HG02610 (cell line): ENCODE measurements at regions not wholly inside any gene's neighbourhood (a gene's known extent, or its start where the extent isn't known, plus 50 kb on each side); places are given as distances from the start of the nearest gene placed in this dataset.
"Not testable (repeated sequence)": the region's sequence is repeated elsewhere in the genome, so short reads cannot be mapped to it uniquely, and the experiment has no call there.

Source experiments
- ATAC-seq: cut with Tn5 transposase; IDR thresholded peaks from one replicate; pipeline ENCODE4 v1.9.1; 2021; ENCODE audit warnings: mild to moderate bottlenecking, moderate library complexity; ENCODE audit not compliant: unreplicated experiment

DNA sequence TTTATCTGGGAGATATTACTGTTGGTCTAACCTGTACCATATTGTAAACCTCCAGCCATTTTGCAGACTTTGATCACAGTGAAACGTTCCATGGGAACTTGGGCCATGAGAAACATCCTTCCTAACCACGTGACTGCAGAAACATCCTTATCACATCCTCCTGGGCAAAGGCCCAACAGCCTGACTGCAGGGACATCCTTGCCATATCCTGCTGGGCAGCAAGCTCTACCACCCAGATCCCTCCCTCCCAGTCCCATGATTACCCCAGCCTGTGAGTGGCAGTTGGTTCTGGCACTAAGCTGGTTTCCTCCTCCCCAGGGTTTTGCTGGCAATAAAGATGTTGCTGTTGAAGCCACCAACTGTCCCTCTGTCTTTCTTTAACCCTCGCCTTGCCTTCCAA, 201.2 kb downstream of the POTEC start:
- not testable (repeated sequence) for ATAC-seq

DNA sequence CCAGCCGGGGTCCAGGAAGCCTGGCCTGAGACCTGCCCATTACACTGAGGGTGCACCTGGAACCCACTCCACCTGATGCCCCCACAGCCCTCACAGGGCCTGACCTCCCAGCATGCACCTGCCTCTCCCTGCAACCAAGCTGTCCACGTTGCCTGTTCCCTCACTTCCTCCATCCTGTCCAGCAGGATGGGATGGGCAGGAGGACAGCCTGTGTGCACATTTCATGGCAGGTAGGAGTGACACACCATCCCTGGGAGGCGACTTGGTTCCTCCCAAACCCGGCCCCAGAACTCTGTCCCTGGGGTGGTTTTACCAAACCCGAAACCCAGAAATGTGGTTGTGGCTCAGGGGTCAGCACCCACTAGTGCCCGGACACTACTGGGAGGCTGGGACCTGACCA, 203.8 kb upstream of the ZNF519 start:
- ATAC-seq = not testable (repeated sequence)

DNA sequence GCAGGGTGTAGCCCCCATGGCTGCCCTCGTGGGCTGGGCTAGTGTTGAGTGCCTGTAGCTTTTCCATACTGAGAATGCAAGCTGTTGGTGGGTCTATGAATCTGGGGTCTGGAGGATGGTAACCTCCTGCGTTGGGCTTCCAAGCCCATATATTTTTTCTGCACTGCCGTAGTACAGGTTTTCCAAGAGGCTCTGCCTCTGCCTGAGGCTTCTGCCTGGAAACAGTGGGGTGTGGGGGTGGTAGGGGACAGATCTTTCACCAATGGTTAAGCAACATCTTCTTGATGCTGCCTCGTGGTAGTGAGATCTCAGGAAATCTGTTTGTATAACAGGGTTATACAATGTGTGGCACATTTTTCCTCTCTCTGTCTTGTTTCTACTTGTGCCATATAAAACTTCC, 189.0 kb upstream of the ZNF519 start:
- not testable (repeated sequence) for ATAC-seq

DNA sequence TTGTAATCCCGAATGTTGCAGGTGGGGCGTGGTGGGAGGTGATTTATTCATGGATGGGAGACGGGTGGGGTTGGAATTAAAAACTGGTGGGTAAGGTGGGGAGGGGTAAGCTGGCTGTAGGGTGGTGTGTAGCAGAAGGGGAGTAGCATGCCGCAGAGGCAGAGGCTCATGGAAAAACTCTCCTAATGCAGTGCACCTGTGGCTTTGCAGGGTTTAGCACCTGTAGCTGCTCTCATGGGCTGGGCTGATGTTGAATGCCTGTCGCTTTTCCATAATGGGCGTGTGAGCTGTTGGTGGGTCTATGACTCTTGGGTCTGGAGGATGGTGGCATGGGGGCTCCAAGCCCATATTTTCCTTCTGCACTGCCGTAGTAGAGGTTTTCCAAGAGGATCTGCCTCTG, 169.0 kb upstream of the ZNF519 start:
- not testable (repeated sequence) for ATAC-seq

GRCh38 chr18:14295081-14295480, 162.8 kb upstream of the ZNF519 start:
- ATAC-seq = not testable (repeated sequence)

GRCh38 chr18:14285053-14285452, 152.8 kb upstream of the ZNF519 start:
- no peak for ATAC-seq

- ATAC-seq = not testable (repeated sequence)
Observed at GRCh38 chr18:14275391-14275790, 143.2 kb upstream of the ZNF519 start.

GRCh38 chr18:14265637-14266410, 133.6 kb upstream of the ZNF519 start:
- not testable (repeated sequence) for ATAC-seq

DNA sequence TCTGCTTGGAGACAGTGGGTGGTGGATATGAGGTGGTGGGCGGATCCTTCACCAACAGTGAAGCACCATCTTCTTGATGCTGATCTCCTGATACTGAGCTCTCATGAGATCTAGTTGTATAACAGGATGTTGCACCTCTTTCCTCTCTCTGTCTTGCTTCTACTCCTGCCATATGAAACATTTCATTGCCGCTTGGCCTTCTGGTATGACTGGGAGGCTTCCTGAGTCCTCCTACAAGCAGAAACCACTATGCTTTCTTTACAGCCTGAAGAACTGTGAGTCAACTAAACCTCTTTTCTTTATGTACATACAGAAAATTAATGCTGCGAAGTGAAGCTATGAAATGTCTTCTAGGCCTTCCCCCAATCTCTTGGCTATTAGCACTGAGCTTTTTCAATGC, 130.6 kb upstream of the ZNF519 start:
- ATAC-seq = not testable (repeated sequence)

DNA sequence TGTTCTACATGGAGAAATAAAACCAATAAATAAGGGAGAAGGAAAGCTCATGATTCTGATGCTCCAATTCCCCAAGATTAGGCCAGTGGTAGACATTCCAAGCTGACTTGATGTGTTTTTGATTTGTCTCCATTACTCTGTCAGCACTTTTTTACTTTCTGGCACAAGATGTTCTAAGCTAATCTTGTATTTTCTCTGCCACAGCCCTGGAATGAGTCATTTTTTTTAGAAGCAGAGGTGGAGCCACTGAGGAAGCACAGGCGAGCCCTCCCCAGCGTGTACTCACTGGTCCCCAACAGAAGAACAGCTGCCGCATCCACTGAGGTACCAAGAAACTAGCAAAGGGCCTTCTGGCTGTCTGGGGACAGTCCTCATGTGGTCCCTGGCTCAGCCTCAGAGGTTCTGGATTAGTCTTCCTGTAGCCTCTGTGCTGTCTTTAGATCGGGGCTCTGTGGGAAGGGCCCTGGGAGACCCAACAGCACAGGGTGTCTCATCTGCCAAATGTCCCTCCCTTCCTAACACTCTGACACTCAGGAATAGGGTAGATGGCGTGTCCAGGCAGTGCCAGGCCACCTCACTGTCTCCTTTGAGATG, 117.9 kb upstream of the ZNF519 start:
- ATAC-seq = not testable (repeated sequence)

DNA sequence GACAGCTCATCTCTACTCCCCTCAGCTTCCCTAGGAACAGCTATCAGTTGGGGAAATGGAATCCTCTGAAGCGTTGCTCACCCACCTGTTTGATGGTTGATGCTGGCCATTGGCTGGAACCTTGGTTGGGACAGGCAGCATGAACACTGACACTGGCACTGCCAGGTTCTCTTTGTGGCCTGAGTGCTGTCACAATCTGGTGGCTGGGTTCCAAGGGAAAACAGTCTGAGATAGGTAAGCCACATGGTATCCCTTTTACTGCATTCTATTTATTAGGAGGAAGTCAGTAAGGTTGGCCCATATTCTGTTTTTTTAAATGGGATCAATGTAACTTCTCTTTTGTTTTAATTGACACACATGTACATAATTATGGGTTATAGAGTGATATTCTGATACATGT, 107.0 kb upstream of the ZNF519 start:
- not testable (repeated sequence) for ATAC-seq

DNA sequence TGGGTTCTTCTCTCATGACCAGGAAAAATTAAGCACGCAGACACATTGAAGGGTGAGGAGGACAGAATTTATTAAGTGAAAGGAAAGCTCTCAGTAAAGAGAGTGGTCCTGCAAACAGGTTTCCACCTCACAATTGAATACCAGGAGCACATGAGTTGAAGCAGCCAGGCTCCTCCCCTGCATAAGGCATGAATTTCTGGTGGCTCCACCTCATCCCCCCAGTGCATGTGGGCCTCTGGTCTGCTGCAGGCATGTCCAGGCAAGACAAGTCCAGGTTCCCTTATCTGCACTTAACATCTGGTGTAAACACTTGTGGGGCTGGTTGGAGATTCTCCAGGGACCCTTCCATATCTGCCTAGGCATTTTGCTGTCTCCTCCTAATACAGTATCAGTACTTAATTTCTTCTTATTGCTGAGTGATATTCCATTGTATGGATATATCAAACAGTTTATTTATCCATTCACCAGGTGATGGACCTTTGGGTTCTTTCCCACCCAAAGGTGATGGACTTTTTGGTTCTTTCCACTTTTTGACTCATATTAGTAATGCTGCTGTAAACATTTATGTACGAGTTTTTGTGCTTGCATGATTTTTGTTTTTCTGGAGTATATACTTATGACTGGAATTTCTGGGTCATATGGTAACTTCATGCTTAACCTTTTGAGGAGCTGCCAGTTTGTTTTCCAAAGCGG, 104.3 kb upstream of the ZNF519 start:
- ATAC-seq = not testable (repeated sequence)

- ATAC-seq = not testable (repeated sequence)
Observed at GRCh38 chr18:14225286-14225679, 93.0 kb upstream of the ZNF519 start.

GRCh38 chr18:14224551-14225285, 92.5 kb upstream of the ZNF519 start:
- ATAC-seq = not testable (repeated sequence)

DNA sequence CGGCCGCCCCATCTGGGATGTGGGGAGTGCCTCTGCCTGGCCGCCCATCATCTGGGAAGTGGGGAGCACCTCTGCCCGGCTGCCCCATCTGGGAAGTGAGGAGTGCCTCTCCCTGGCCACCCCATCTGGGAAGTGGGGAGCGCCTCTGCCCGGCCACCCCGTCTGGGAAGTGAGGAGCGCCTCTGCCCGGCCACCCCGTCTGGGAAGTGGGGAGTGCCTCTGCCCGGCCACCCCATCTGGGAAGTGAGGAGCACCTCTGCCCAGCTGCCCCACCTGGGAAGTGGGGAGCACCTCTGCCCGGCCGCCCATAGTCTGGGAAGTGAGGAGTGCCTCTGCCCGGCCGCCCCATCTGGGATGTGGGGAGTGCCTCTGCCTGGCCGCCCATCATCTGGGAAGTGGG, 91.7 kb upstream of the ZNF519 start:
- not testable (repeated sequence) for ATAC-seq

DNA sequence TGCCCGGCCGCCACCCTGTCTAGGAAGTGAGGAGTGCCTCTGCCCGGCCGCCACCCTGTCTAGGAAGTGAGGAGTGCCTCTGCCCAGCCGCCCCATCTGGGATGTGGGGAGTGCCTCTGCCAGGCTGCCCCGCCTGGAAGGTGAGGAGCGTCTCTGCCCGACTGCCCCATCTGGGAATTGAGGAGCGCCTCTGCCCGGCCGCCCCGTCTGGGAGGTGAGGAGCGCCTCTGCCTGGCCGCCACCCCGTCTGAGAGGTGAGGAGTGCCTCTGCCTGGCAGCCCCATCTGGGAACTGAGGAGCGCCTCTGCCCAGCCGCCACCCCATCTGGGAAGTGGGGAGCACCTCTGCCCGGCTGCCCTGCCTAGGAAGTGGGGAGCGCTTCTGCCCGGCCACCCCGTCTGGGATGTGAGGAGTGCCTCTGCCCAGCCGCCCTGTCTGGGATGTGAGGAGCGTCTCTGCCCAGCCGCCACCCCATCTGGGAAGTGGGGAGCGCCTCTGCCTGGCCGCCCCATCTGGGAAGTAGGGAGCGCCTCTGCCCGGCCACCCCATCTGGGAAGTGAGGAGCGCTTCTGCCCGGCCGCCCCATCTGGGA, 91.1 kb upstream of the ZNF519 start:
- ATAC-seq = not testable (repeated sequence)

DNA sequence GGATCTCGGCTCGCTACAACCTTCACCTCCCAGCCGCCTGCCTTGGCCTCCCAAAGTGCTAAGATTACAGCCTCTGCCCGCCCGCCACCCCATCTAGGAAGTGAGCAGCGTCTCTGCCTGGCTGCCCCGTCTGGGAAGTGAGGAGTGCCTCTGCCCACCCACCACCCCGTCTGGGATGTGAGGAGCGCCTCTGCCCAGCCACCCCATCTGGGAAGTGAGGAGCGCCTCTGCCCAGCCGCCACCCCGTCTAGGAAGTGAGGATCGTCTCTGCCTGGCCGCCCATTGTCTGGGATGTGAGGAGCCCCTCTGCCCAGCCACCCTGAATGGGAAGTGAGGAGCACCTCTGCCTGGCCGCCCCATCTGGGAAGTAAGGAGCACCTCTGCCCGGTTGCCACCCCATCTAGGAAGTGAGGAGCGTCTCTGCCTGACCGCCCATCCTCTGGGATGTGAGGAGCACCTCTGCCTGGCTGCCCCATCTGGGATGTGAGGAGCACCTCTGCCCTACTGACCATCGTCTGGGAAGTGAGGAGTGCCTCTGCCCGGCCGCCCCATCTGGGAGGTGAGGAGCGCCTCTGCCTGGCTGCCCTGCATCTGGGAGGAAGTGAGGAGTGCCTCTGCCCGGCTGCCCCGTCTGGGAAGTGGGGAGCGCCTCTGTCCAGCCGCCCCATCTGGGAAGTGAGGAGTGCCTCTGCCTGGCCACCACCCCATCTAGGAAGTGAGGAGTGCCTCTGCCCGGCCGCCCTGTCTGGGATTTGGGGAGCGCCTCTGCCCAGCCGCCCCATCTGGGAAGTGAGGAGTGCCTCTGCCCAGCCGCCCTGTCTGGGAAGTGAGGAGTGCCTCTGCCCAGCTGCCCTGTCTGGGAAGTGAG, 90.4 kb upstream of the ZNF519 start:
- not testable (repeated sequence) for ATAC-seq

DNA sequence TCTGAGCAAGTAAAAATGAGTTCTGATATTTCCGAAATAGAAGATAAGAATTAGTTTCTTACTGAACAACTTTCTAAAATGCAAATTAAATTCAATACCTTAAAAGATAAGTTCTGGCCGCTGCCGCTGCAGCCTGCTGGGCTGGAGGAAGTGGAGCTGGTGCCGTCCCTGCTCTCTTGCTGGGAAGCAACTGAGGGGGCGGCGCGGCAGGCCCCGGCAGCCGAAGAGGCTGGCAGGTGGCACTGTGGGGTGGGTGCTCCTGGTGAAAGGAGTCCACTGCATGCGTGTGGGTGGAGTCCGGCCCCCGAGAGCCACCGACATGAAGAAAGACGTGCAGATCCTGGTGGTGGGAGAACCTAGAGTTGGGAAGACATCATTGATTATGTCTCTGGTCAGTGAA, 89.5 kb upstream of the ZNF519 start:
- no peak for ATAC-seq

DNA sequence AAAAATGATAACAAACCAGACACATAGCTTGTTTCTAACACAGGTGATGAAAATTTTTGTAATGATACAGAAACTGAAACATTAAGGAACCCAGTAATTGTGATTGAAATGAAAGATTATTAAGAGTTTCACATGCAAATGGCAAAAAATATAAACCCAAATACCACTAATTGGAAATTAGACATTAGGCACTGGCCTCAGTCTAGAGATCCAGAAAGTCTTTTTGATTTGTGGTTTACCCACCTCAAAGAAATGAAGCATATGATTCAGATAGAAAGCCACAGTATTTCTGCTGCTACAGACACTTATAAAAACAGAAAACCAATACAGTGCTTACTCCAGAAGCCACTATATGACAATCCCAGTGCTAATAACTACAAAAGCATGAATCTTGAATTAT, 83.7 kb upstream of the ZNF519 start:
- ATAC-seq = not testable (repeated sequence)

DNA sequence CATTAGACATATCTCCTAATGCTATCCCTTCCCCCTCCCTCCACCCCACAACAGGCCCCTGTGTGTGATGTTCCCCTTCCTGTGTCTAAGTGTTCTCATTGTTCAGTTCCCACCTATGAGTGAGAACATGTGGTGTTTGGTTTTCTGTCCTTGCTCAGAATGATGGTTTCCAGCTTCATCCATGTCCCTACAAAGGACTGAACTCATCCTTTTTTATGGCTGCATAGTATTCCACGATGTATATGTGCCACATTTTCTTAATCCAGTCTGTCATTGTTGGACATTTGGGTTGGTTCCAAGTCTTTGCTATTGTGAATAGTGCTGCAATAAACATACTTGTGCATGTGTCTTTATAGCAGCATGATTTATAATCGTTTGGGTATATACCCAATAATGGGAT, 71.2 kb upstream of the ZNF519 start:
- ATAC-seq = not testable (repeated sequence)
